OCI-LY7 (cell line): ENCODE measurements at regions not wholly inside any gene's neighbourhood (a gene's known extent, or its start where the extent isn't known, plus 50 kb on each side); places are given as distances from the start of the nearest gene placed in this dataset.

ENCODE experiments used
- BruUV-seq: library from RNA; stranded (reverse); fragments of 400-500 nt; replicated peaks from 2 replicates; lab custom pipeline; 2021; lab: Mats Ljungman, UMichigan
- CTCF ChIA-PET: fragments of 300-600 bp; sonication (Branson Sonifier 250); formaldehyde crosslinking; loops from one replicate; lab custom pipeline; 2022; ENCODE audit warnings: antibody characterized with exemption; ENCODE audit not compliant: unreplicated experiment; lab: Charles Lee
- POLR2A ChIA-PET: fragments of 300-600 bp; sonication (Branson Sonifier 250); formaldehyde crosslinking; loops from one replicate; lab custom pipeline; 2022; ENCODE audit warnings: antibody characterized with exemption; lab: Charles Lee
- DNase-seq: peaks from one replicate; pipeline ENCODE4 v3.0.0-alpha.2; 2015; ENCODE audit warnings: low spot score
- H2AFZ ChIP-seq: fragments of 200-600 bp; sonication (generic), shearing (Covaris generic); 2 replicates; pipeline ENCODE4 v1.6.1; 2014; ENCODE audit warnings: mild to moderate bottlenecking, antibody characterized with exemption, low read length, moderate library complexity
- H3K27ac ChIP-seq: fragments of 200-600 bp; sonication (generic); 2 replicates; pipeline ENCODE4 v1.5.1; 2014; ENCODE audit warnings: mixed run types, low read depth, mild to moderate bottlenecking, moderate library complexity, low read length, inconsistent platforms; ENCODE audit not compliant: poor library complexity, severe bottlenecking
- H3K36me3 ChIP-seq: fragments of 200-600 bp; sonication (generic); 2 replicates; pipeline ENCODE4 v1.6.1; 2014; ENCODE audit warnings: mild to moderate bottlenecking, antibody characterized with exemption, low read length, moderate library complexity, mixed read lengths; ENCODE audit not compliant: insufficient read depth
- H3K4me1 ChIP-seq: fragments of 200-600 bp; sonication (generic); 2 replicates; pipeline ENCODE4 v1.5.1; 2014; ENCODE audit warnings: mild to moderate bottlenecking, low read length; ENCODE audit not compliant: insufficient read depth, poor library complexity, severe bottlenecking
- H3K4me2 ChIP-seq: fragments of 200-600 bp; sonication (generic); 2 replicates; pipeline ENCODE4 v1.6.1; 2014; ENCODE audit warnings: mild to moderate bottlenecking, low read length
- H3K4me3 ChIP-seq: fragments of 200-600 bp; sonication (generic); 2 replicates; pipeline ENCODE4 v1.5.1; 2014; ENCODE audit warnings: mild to moderate bottlenecking, low read depth, low read length; ENCODE audit not compliant: poor library complexity, severe bottlenecking
- H3K79me2 ChIP-seq: fragments of 200-600 bp; sonication (generic); 2 replicates; pipeline ENCODE4 v1.6.1; 2016; ENCODE audit warnings: low read depth, mild to moderate bottlenecking, low read length, moderate library complexity, mixed read lengths; ENCODE audit not compliant: insufficient read depth
- H3K9me2 ChIP-seq: fragments of 200-600 bp; sonication (generic); 2 replicates; pipeline ENCODE4 v1.6.1; 2016; ENCODE audit warnings: mild to moderate bottlenecking, low read length, mixed read lengths; ENCODE audit not compliant: insufficient read depth
- H3K9me3 ChIP-seq: fragments of 200-600 bp; sonication (generic); 2 replicates; pipeline ENCODE4 v1.6.1; 2014; ENCODE audit warnings: mild to moderate bottlenecking, mixed run types, low read length, mixed read lengths
- H4K20me1 ChIP-seq: fragments of 200-600 bp; sonication (generic); 2 replicates; pipeline ENCODE4 v1.6.1; 2014; ENCODE audit warnings: mild to moderate bottlenecking, antibody characterized with exemption, low read length, moderate library complexity, mixed read lengths; ENCODE audit not compliant: insufficient read depth
- EZH2phosphoT487 ChIP-seq: fragments of 200-600 bp; sonication (generic); IDR thresholded peaks from 2 replicates; pipeline ENCODE4 v1.6.1; 2018; ENCODE audit warnings: low read depth, borderline replicate concordance, mild to moderate bottlenecking, mixed run types, antibody characterized with exemption, low read length, moderate library complexity, mixed read lengths
- intact Hi-C: fragments of 100-400 bp; cut with micrococcal nuclease; formaldehyde crosslinking; loops from one replicate; pipeline ENCODE4 v1.10.0; 2022; ENCODE audit not compliant: unreplicated experiment
- TF ChIP-seq, protein P1 (sequence below): fragments of 200-600 bp; sonication (generic); conservative IDR thresholded peaks from 2 replicates; pipeline ENCODE4 v1.5.1; 2014; ENCODE audit warnings: mild to moderate bottlenecking, antibody characterized with exemption, low read length, moderate library complexity, mixed read lengths

DNA sequence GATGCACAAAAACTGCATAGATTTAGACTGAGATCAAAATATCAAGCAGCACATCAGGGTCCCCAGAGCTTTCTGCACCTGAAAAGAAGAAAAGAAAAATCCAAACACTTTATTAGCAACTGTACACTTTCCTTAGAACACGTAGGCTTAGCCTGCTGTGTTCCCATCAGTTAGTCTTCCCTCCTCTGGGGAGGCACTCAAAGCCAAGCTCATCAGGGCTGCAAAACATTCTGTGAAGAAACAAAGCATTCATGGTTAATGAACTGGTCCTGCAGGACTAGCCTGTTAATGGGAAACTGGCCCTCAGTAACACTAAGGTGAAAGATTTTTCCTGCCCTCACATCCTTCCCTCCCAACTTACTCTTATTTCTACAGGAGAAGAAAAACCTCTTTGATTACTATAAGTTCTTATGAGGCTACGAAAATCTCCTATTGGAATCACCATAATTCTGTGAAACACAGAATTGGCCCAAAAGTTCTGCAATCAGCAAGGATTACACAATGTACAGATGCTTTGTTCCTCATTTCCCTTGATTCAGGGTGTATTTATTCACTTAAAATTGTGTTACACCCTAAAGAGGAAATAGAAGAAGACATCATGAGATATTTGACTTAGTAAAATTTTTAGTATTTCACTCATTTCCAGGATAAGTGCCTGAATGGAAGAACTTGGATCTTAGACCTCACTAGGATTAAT is 901.0 kb upstream of the MAP3K7 start:
- intact Hi-C loops = no loop called here
- Histone ChIP-seq H3K4me3 (no peak overlapping the region), H3K4me1 (no peaks in the 10 kb centered on the region), H3K9me3 (no peaks in the 10 kb centered on the region), H3K4me2 (no peak overlapping the region), H3K27ac (no peak overlapping the region), H3K79me2 (no peaks in the 10 kb centered on the region), H3K36me3 (no peaks in the 10 kb centered on the region), H3K9me2 (no peaks in the 10 kb centered on the region), H4K20me1 (no peaks in the 10 kb centered on the region), H2AFZ (no peak overlapping the region)
- POLR2A ChIA-PET = no interaction called here
- CTCF ChIA-PET = no interaction called here
- TF ChIP-seq EZH2phosphoT487 = no peak
- TF ChIP-seq, protein P1, sequence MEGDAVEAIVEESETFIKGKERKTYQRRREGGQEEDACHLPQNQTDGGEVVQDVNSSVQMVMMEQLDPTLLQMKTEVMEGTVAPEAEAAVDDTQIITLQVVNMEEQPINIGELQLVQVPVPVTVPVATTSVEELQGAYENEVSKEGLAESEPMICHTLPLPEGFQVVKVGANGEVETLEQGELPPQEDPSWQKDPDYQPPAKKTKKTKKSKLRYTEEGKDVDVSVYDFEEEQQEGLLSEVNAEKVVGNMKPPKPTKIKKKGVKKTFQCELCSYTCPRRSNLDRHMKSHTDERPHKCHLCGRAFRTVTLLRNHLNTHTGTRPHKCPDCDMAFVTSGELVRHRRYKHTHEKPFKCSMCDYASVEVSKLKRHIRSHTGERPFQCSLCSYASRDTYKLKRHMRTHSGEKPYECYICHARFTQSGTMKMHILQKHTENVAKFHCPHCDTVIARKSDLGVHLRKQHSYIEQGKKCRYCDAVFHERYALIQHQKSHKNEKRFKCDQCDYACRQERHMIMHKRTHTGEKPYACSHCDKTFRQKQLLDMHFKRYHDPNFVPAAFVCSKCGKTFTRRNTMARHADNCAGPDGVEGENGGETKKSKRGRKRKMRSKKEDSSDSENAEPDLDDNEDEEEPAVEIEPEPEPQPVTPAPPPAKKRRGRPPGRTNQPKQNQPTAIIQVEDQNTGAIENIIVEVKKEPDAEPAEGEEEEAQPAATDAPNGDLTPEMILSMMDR = no peak
- DNase-seq = no peak
- no TSS peak for BruUV-seq

DNA sequence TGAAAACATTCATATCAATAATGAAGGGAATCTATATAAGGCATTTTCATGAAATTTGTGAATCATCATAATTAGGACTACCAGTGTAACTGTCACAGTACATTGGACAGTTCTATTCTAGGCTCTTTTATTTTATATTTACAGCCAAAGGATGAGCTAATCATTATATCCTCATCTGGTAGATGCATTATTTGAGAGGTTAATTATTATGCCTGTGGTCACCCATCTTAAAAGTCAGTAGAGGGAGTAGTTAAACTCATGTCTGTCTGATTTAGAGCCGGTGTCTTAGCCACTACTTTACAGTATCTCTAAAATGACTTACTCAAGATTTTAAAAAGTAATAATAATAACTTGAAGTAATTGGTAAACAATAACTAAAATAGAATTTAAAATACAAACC is 899.3 kb upstream of the MAP3K7 start:
- H2AFZ ChIP-seq = no peak overlapping the region
- H3K4me2 ChIP-seq = no peak overlapping the region
- no peak for DNase-seq
- H4K20me1 ChIP-seq = no peaks in the 10 kb centered on the region
- H3K36me3 ChIP-seq = no peaks in the 10 kb centered on the region
- POLR2A ChIA-PET = interaction anchor here (0.7 kb wide), 1 partner anchor 824 kb away, joined by 3 read pairs; no protein-coding TSS in a partner anchor
- no peak overlapping the region for H3K27ac ChIP-seq
- intact Hi-C loops = no loop called here
- CTCF ChIA-PET = no interaction called here
- BruUV-seq = no TSS peak
- H3K4me1 ChIP-seq = no peaks in the 10 kb centered on the region
- H3K4me3 ChIP-seq = no peak overlapping the region
- H3K9me2 ChIP-seq = no peaks in the 10 kb centered on the region
- H3K9me3 ChIP-seq = no peaks in the 10 kb centered on the region
- TF ChIP-seq EZH2phosphoT487 = no peak
- TF ChIP-seq, protein P1 = no peak
- no peaks in the 10 kb centered on the region for H3K79me2 ChIP-seq

DNA sequence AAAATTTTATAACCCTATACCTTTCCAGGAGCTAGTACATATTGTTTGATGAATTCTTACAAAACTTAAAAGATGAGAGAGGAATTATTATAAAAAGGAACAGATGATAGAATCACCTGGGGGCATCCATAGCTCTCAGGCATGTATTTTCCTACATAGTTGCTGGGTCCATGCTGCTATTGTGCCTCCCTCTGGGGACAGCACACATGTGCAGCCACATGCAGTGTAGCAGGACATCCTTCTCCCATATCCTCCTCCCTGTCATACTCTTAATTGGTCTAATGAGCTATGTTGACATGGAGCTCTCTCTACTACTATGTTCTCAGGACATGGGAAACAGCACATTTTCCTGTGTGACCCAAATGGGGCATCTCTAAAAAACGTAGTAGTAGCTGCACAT is 898.2 kb upstream of the MAP3K7 start:
- no peaks in the 10 kb centered on the region for H3K36me3 ChIP-seq
- no peaks in the 10 kb centered on the region for H3K9me3 ChIP-seq
- intact Hi-C loops = no loop called here
- H4K20me1 ChIP-seq = no peaks in the 10 kb centered on the region
- no peak overlapping the region for H2AFZ ChIP-seq
- no peak overlapping the region for H3K4me3 ChIP-seq
- POLR2A ChIA-PET = interaction anchor here (0.8 kb wide), 1 partner anchor 21 kb away, joined by 3 read pairs; no protein-coding TSS in a partner anchor
- no peaks in the 10 kb centered on the region for H3K4me1 ChIP-seq
- no TSS peak for BruUV-seq
- DNase-seq = no peak
- H3K4me2 ChIP-seq = no peak overlapping the region
- no peak overlapping the region for H3K27ac ChIP-seq
- H3K79me2 ChIP-seq = no peaks in the 10 kb centered on the region
- CTCF ChIA-PET = no interaction called here
- H3K9me2 ChIP-seq = no peaks in the 10 kb centered on the region
- no peak for TF ChIP-seq EZH2phosphoT487
- TF ChIP-seq, protein P1 = no peak
